PC-3 (cell line): ENCODE measurements at regions not wholly inside any gene's neighbourhood (a gene's known extent, or its start where the extent isn't known, plus 50 kb on each side); places are given as distances from the start of the nearest gene placed in this dataset.

Experiments used
- CTCF ChIP-seq: fragments of 300-600 bp; sonication (generic); conservative IDR thresholded peaks from 2 replicates; pipeline ENCODE4 v1.5.1; 2017; ENCODE audit warnings: antibody characterized with exemption, low read depth, mild to moderate bottlenecking, low read length
- EZH2 ChIP-seq: fragments of 300-600 bp; sonication (generic); IDR thresholded peaks from one replicate; pipeline ENCODE4 v1.6.1; 2017; ENCODE audit warnings: antibody characterized with exemption, mild to moderate bottlenecking, low read length; ENCODE audit not compliant: unreplicated experiment

- TF ChIP-seq CTCF (no peak), EZH2 (no peak)
Measured at GRCh38 chr14:100012478-100013327, 52.5 kb upstream of the EVL start.
